ENCODE measurements at regions not wholly inside any gene's neighbourhood (a gene's known extent, or its start where the extent isn't known, plus 50 kb on each side); places are given as distances from the start of the nearest gene placed in this dataset.

GRCh38 chr10:36888925-36889573 is 236.3 kb upstream of the ANKRD30A start:
- Mint-ChIP-seq H3K4me3 (no peak overlapping the region), H3K9me3 (no peaks in the 10 kb centered on the region), H3K27ac (ENCODE audit: unreplicated experiment) (no peak overlapping the region), H3K27me3 (ENCODE audit: low read depth) (no peaks in the 10 kb centered on the region), H3K36me3 (ENCODE audit: low read depth) (no peaks in the 10 kb centered on the region), H3K4me1 (no peaks in the 10 kb centered on the region)
- peak; percentile 71 for TF ChIP-seq CTCF (conservative IDR thresholded peaks at IDR 0.05)
- peak; percentile 60 for DNase-seq (ENCODE audit: low read depth, low spot score)

GRCh38 chr10:36886303-36886891 is 239.0 kb upstream of the ANKRD30A start:
- Mint-ChIP-seq H3K36me3 (ENCODE audit: low read depth) (no peaks in the 10 kb centered on the region), H3K27me3 (ENCODE audit: low read depth) (no peaks in the 10 kb centered on the region), H3K9me3 (no peaks in the 10 kb centered on the region), H3K4me3 (no peak overlapping the region), H3K4me1 (no peaks in the 10 kb centered on the region), H3K27ac (ENCODE audit: unreplicated experiment) (no peak overlapping the region)
- no peak for DNase-seq (ENCODE audit: low read depth, low spot score)
- TF ChIP-seq CTCF (conservative IDR thresholded peaks at IDR 0.05), result no peak

- H3K36me3 Mint-ChIP-seq (ENCODE audit: low read depth), result no peaks in the 10 kb centered on the region
- peak overlapping the region; percentile 35 for H3K27ac Mint-ChIP-seq (ENCODE audit: unreplicated experiment)
- TF ChIP-seq CTCF (conservative IDR thresholded peaks at IDR 0.05), result no peak
- H3K9me3 Mint-ChIP-seq, result no peaks in the 10 kb centered on the region
- H3K4me3 Mint-ChIP-seq, result no peak overlapping the region
- H3K4me1 Mint-ChIP-seq, result no peaks in the 10 kb centered on the region
- no peak for DNase-seq (ENCODE audit: low read depth, low spot score)
- peaks cover 4% of the 10 kb centered on the region for H3K27me3 Mint-ChIP-seq (ENCODE audit: low read depth)
Measured at GRCh38 chr10:36885746-36886145, 239.7 kb upstream of the ANKRD30A start.

GRCh38 chr10:36882781-36883180 is 242.6 kb upstream of the ANKRD30A start:
- no peaks in the 10 kb centered on the region for H3K9me3 Mint-ChIP-seq

GRCh38 chr10:36880898-36881297 is 244.5 kb upstream of the ANKRD30A start:
- DNase-seq (ENCODE audit: low read depth, low spot score), result no peak
- Mint-ChIP-seq H3K4me3 (no peak overlapping the region), H3K4me1 (no peaks in the 10 kb centered on the region), H3K36me3 (ENCODE audit: low read depth) (no peaks in the 10 kb centered on the region), H3K9me3 (no peaks in the 10 kb centered on the region), H3K27me3 (ENCODE audit: low read depth) (peaks cover 24% of the 10 kb centered on the region), H3K27ac (ENCODE audit: unreplicated experiment) (no peak overlapping the region)
- peak; percentile 65 for TF ChIP-seq CTCF (conservative IDR thresholded peaks at IDR 0.05)

More at GRCh38 chr10:36882781-36883180, 242.6 kb upstream of the ANKRD30A start:
- Mint-ChIP-seq H3K4me3 (no peak overlapping the region), H3K4me1 (no peaks in the 10 kb centered on the region), H3K27me3 (ENCODE audit: low read depth) (peaks cover 18% of the 10 kb centered on the region), H3K36me3 (ENCODE audit: low read depth) (no peaks in the 10 kb centered on the region), H3K27ac (ENCODE audit: unreplicated experiment) (no peak overlapping the region)
- no peak for DNase-seq (ENCODE audit: low read depth, low spot score)
- no peak for TF ChIP-seq CTCF (conservative IDR thresholded peaks at IDR 0.05)

Data from neural crest cell (in vitro differentiated cells).